ENCODE measurements at regions not wholly inside any gene's neighbourhood (a gene's known extent, or its start where the extent isn't known, plus 50 kb on each side); places are given as distances from the start of the nearest gene placed in this dataset.

DNA sequence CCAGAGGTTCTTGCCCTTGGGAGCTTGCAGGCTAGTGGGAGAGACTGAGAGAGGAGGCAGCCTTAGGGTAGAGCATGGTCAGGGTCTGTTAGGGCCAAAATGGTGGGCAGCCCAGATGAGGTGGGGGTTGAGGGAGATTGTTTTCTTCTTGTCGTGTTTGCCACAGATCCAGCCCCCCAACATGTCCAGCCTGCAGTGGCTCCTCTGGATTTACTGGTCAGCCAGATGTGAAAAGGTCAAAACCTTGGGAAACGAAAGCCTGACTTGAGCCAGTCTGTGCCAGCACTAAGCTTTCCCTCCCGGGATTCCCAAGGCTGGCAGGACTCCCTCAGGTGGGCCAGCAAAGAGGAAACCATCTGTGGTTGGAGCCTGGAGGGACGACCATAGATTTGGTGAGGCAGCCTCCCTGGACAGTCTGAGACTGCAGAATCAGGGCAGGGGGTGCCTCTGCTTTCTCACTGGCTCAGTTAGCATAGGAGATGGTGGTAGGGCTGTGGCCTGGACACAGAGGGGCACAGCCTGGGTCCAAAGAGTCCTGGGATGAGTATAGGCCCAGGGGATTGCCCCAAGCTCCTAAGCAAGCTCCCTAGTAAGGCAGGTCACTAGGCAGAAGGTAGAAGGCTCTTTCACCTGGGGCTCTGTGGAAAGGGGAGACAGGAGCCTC lies 51.2 kb upstream of the PRR23C start:
- TF ChIP-seq GATA2 (IDR thresholded peaks at IDR 0.05; ENCODE audit: low read depth, low read length) (no peak), GATA3 (IDR thresholded peaks at IDR 0.05; ENCODE audit: low read depth, low read length) (no peak)

DNA sequence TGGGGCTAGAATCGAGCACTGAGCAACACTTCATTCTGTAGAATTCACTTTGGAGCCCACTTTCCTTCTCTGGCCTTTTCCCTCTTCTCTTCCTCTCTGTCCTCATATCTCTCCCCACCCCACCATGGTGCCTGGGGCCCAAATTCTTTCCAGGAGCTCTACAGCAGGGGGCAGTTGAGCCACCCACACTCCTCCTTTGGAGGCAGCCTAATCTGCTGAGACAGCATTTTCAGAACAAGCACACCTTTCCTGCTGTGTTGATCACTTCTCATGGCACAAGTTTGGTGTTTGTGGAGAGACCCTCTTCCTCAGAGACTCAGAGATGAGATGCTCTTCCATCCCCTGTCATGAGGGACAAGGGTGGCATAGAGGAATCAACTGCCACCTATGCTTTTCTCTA lies 52.0 kb upstream of the PRR23C start:
- TF ChIP-seq GATA3 (IDR thresholded peaks at IDR 0.05; ENCODE audit: low read depth, low read length) (no peak), GATA2 (IDR thresholded peaks at IDR 0.05; ENCODE audit: low read depth, low read length) (no peak)

GRCh38 chr3:139098391-139098790 lies 53.7 kb upstream of the PRR23C start:
- TF ChIP-seq GATA3 (IDR thresholded peaks at IDR 0.05; ENCODE audit: low read depth, low read length) (no peak), GATA2 (IDR thresholded peaks at IDR 0.05; ENCODE audit: low read depth, low read length) (no peak)

GRCh38 chr3:139099968-139100817 lies 55.5 kb upstream of the PRR23C start:
- no peak for TF ChIP-seq GATA3 (IDR thresholded peaks at IDR 0.05; ENCODE audit: low read depth, low read length)
- TF ChIP-seq GATA2 (IDR thresholded peaks at IDR 0.05; ENCODE audit: low read depth, low read length): no peak

- TF ChIP-seq GATA3 (IDR thresholded peaks at IDR 0.05; ENCODE audit: low read depth, low read length): no peak
- no peak for TF ChIP-seq GATA2 (IDR thresholded peaks at IDR 0.05; ENCODE audit: low read depth, low read length)
These were observed 56.1 kb upstream of the PRR23C start for GRCh38 chr3:139100821-139101220.

DNA sequence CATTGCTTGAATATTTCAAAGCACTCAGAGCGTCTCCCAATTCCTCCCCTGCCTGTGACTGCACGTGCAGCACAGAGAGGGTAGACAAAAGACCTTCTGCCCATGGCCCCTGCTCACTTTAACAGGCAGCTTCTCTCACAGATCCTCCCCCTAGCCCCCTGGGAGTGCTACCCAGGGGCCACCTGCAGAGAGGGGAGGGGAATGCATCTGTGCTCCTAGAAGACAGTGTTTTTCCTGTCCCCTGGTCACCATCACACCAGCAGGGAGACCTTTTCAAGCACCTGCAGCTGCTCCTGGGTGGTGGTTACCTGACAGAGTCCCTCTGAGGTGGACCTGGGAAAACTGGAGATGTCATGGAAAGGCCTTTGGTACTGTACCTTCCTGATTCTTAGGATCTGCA lies 56.7 kb upstream of the PRR23C start:
- no peak for TF ChIP-seq GATA3 (IDR thresholded peaks at IDR 0.05; ENCODE audit: low read depth, low read length)

- no peak for TF ChIP-seq GATA2 (IDR thresholded peaks at IDR 0.05; ENCODE audit: low read depth, low read length)
- TF ChIP-seq GATA3 (IDR thresholded peaks at IDR 0.05; ENCODE audit: low read depth, low read length): no peak
These were observed 58.8 kb upstream of the PRR23C start for GRCh38 chr3:139103484-139103883.

- no peak for TF ChIP-seq GATA3 (IDR thresholded peaks at IDR 0.05; ENCODE audit: low read depth, low read length)
- TF ChIP-seq GATA2 (IDR thresholded peaks at IDR 0.05; ENCODE audit: low read depth, low read length): no peak
These were observed 59.4 kb upstream of the PRR23C start for GRCh38 chr3:139104062-139104461.

DNA sequence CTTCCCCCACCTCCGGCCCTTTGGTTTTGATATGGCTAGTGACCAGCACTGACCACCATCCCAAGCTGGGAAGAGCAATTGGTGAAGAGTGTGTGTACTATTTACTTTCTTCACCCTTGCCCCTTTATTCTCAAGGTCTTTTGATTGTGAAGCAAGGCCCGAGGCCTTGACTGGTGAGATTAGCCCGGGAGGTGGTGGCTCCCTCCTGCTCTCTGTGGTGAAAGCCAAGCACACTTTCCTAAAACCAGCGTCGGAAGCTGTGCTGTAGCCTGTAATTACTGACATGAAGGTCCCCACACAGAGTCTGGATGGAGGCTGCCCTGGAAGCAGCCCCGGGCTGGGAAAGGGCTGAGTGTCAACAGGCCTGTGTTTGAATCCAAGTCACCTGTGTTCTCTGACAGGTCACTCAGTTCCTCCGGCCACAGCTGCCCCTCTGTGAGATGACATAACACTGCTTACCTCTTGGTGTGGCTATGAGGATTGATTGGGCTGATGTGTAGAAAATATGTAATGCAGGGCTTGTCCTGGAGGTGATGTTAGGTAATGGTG lies 60.5 kb upstream of the PRR23C start:
- TF ChIP-seq GATA2 (IDR thresholded peaks at IDR 0.05; ENCODE audit: low read depth, low read length) (no peak), GATA3 (IDR thresholded peaks at IDR 0.05; ENCODE audit: low read depth, low read length) (no peak)

DNA sequence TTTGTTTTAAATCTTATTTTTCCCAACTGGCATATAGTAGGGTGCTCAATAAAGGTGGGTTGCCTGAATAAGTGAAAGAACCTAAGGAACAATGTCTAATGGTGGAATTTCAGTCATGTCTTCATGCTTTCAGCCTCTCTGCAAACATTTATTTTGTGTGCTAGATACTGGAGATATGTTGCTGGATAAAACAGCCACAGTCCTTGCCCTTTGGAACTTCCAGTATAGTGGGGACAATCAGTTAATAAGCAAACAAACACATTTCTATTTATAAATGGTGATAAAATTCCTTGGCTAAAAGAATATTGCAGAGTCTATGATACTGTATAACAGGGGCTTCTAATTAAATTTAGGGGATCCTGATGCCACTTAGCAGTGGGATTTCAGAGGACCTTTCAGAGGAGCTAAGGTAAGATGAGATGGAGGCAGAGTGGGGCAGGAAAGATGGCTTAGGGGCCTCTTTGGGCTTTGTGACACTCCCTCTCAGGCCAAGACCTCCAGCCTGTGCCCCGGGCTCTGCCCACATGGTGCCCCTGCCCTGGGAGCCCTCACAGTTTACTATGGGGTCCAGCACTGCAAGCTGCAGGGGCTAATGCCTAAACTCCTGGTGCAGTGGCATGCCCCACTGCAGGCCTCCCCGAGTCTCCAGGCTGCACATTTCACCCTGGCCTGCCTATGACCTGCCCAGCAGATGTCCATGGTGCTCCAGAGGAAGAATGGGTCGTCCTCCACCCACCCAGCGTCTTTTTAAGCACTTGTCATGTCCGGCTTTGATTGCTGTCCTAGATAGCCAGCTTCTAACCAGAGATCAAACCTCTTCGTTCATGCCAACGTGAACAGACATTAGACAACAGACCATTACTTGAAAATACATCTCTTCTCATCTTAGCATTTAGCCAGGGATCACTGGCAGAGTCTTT lies 61.6 kb upstream of the PRR23C start:
- TF ChIP-seq GATA3 (IDR thresholded peaks at IDR 0.05; ENCODE audit: low read depth, low read length) (no peak), GATA2 (IDR thresholded peaks at IDR 0.05; ENCODE audit: low read depth, low read length) (no peak)

- no peak for TF ChIP-seq GATA2 (IDR thresholded peaks at IDR 0.05; ENCODE audit: low read depth, low read length)
These were observed 62.9 kb upstream of the PRR23C start for GRCh38 chr3:139107424-139108252.

DNA sequence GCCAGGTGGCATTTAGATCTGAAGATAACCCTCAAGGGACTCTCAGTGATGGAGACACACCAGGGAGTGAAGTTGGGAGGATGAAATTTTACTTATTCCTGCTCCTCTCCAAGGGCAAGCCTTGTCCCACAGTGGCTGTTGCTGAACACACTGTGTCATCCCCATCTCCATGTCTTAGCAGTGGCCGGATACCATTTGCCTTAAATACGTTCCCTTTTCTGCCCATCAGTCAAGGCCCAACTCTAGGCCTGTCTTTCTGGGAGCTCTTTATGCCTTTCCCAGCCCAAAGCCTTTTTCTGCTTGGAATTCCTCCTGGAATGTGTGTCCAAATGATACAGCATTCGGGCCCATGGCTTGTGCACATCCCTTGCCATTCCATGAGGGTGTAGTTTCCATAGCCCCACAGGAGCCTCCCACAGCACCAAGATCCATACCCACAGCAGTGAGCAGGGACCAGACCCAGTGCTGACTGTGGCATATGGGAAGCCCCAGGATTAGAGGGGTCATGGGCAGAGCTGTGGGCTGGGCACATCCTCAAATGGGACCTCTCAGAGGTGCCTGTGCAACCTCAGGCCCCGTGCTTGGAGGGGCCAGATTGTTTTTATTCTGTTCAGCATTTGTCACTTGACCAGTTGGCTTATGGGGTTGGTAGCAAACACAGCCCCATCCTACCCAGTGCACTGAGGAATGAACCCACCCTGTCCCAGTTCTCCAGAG lies 63.7 kb upstream of the PRR23C start:
- TF ChIP-seq GATA2 (IDR thresholded peaks at IDR 0.05; ENCODE audit: low read depth, low read length) (peak; percentile 22; the same call in 1 of the 2 replicates), GATA3 (IDR thresholded peaks at IDR 0.05; ENCODE audit: low read depth, low read length) (no peak)

- no peak for TF ChIP-seq GATA3 (IDR thresholded peaks at IDR 0.05; ENCODE audit: low read depth, low read length)
- TF ChIP-seq GATA2 (IDR thresholded peaks at IDR 0.05; ENCODE audit: low read depth, low read length): no peak
These were observed 64.6 kb upstream of the PRR23C start for GRCh38 chr3:139109271-139109670.

All from SH-SY5Y (cell line).